Endothelial cell of umbilical vein (primary cell): ENCODE measurements at regions not wholly inside any gene's neighbourhood (a gene's known extent, or its start where the extent isn't known, plus 50 kb on each side); places are given as distances from the start of the nearest gene placed in this dataset.

ENCODE experiments used
- BruUV-seq: library from RNA; stranded (reverse); fragments of 400-500 nt; replicated peaks from 2 replicates; lab custom pipeline; 2021; lab: Mats Ljungman, UMichigan
- CTCF ChIA-PET: fragments of 300-600, 350-600 bp; sonication (Branson Sonifier 250); formaldehyde crosslinking; loops from one replicate; lab custom pipeline; 2021; ENCODE audit warnings: antibody characterized with exemption, inconsistent platforms; lab: Charles Lee
- POLR2A ChIA-PET: fragments of 300-600, 350-600 bp; sonication (Branson Sonifier 250); formaldehyde crosslinking; loops from one replicate; lab custom pipeline; 2021; ENCODE audit warnings: antibody characterized with exemption, inconsistent platforms; lab: Charles Lee
- DNase-seq: peaks from one replicate; pipeline ENCODE4 v3.0.0-alpha.2; 2011; ENCODE audit warnings: low read depth, low spot score
- FAIRE-seq: peaks from 2 replicates; lab custom pipeline; 2011; peaks lifted over from hg19 to GRCh38; lab: Jason Lieb, UNC
- H2AFZ ChIP-seq: 2 replicates; pipeline ENCODE4 v1.6.0; 2012; ENCODE audit warnings: low read depth, low read length, control low read depth, inconsistent platforms
- H3K27ac ChIP-seq: 2 replicates; pipeline ENCODE4 v1.5.1; 2011; ENCODE audit warnings: low read depth, mild to moderate bottlenecking, control low read depth, low read length, moderate library complexity; ENCODE audit not compliant: insufficient read depth
- H3K27me3 ChIP-seq, 2 experiments: 2 replicates each; pipeline versions ENCODE4 v1.6.0 to v1.6.1; 2011; ENCODE audit warnings: low read length in 2 of 2, mixed read lengths in 1 of 2; ENCODE audit not compliant: control insufficient read depth in 2 of 2, insufficient read depth in 2 of 2
- H3K36me3 ChIP-seq, 2 experiments: 2 replicates in 1 of 2; 3 replicates in 1 of 2; pipeline ENCODE4 v1.5.1; 2011; ENCODE audit warnings: low read length in 2 of 2, mild to moderate bottlenecking in 1 of 2, moderate library complexity in 1 of 2; ENCODE audit not compliant: control insufficient read depth in 2 of 2, insufficient read depth in 2 of 2; ENCODE audit errors: extremely low read depth in 1 of 2
- H3K4me1 ChIP-seq: 3 replicates; pipeline ENCODE4 v1.5.1; 2011; ENCODE audit warnings: mild to moderate bottlenecking, low read length; ENCODE audit not compliant: control insufficient read depth, insufficient read depth; ENCODE audit errors: extremely low read depth
- H3K4me2 ChIP-seq: 2 replicates; pipeline ENCODE4 v1.6.1; 2011; ENCODE audit warnings: low read length, control low read depth, mixed read lengths; ENCODE audit not compliant: insufficient read depth
- H3K4me3 ChIP-seq, 3 experiments: fragments of 200-600 bp in 1 of 3; sonication (generic), shearing (Covaris generic) in 1 of 3; replicated peaks in 1 of 3; 2 replicates each; pipeline ENCODE4 v1.5.1; 2011 to 2016; ENCODE audit warnings: control low read depth in 3 of 3, low read length in 3 of 3, mild to moderate bottlenecking in 2 of 3, inconsistent platforms in 1 of 3, low read depth in 1 of 3, moderate library complexity in 1 of 3; ENCODE audit not compliant: insufficient read depth in 1 of 3
- H3K79me2 ChIP-seq: 2 replicates; pipeline ENCODE4 v1.6.0; 2012; ENCODE audit warnings: low read length, inconsistent platforms; ENCODE audit not compliant: control insufficient read depth, insufficient read depth
- H3K9ac ChIP-seq: replicated peaks from 2 replicates; pipeline ENCODE3; 2011; ENCODE audit warnings: low read length, control low read depth; ENCODE audit not compliant: insufficient read depth; ENCODE audit errors: extremely low read depth
- H3K9me1 ChIP-seq: replicated peaks from 3 replicates; pipeline ENCODE4 v1.6.0; 2011; ENCODE audit warnings: mild to moderate bottlenecking, low read length; ENCODE audit not compliant: control insufficient read depth, insufficient read depth; ENCODE audit errors: extremely low read depth
- H3K9me3 ChIP-seq: replicated peaks from 2 replicates; pipeline ENCODE4 v1.5.1; 2012; ENCODE audit warnings: low read length, inconsistent platforms; ENCODE audit not compliant: control insufficient read depth, insufficient read depth
- H4K20me1 ChIP-seq: replicated peaks from 2 replicates; pipeline ENCODE3; 2011; ENCODE audit warnings: mild to moderate bottlenecking, low read length; ENCODE audit not compliant: control insufficient read depth, insufficient read depth; ENCODE audit errors: extremely low read depth
- CTCF ChIP-seq, 2 donors: IDR thresholded peaks; 1 replicate in 1 of 2; 2 replicates in 1 of 2; pipeline ENCODE4 v1.5.1; 2011; ENCODE audit warnings: low read length in 2 of 2, mild to moderate bottlenecking in 2 of 2, moderate library complexity in 2 of 2, control low read depth in 1 of 2, inconsistent platforms in 1 of 2, low read depth in 1 of 2; ENCODE audit not compliant: insufficient read depth in 1 of 2; ENCODE audit errors: extremely low read depth in 1 of 2
- EZH2 ChIP-seq: IDR thresholded peaks from 2 replicates; pipeline ENCODE4 v1.6.1; 2012; ENCODE audit warnings: borderline replicate concordance, low read depth, mild to moderate bottlenecking, moderate library complexity, low read length, inconsistent platforms; ENCODE audit not compliant: severe bottlenecking
- FOS ChIP-seq: IDR thresholded peaks from 2 replicates; pipeline ENCODE4 v1.6.1; 2011; ENCODE audit warnings: mild to moderate bottlenecking, low read length, moderate library complexity, borderline replicate concordance; ENCODE audit not compliant: insufficient read depth
- GATA2 ChIP-seq: IDR thresholded peaks from 2 replicates; pipeline ENCODE4 v1.7.0; 2011; ENCODE audit warnings: low read depth, mild to moderate bottlenecking, moderate library complexity, mixed read lengths, low read length; ENCODE audit not compliant: insufficient read length, insufficient read depth
- JUN ChIP-seq: IDR thresholded peaks from 2 replicates; pipeline ENCODE4 v1.6.1; 2011; ENCODE audit warnings: borderline replicate concordance, low read depth; ENCODE audit not compliant: insufficient read length, insufficient read depth
- MAX ChIP-seq: IDR thresholded peaks from 2 replicates; pipeline ENCODE4 v1.6.1; 2011; ENCODE audit not compliant: insufficient read depth, insufficient read length
- MYC ChIP-seq: IDR thresholded peaks from one replicate; pipeline ENCODE4 v1.6.1; 2011; ENCODE audit warnings: mild to moderate bottlenecking, low read depth, low read length
- POLR2A ChIP-seq: IDR thresholded peaks from 2 replicates; pipeline ENCODE4 v1.6.1; 2012; ENCODE audit warnings: low read depth, mild to moderate bottlenecking, control low read depth, low read length
- POLR2AphosphoS5 ChIP-seq: IDR thresholded peaks from 2 replicates; pipeline ENCODE4 v1.6.1; 2012; ENCODE audit warnings: low read depth, mild to moderate bottlenecking, control low read depth, low read length, moderate library complexity; ENCODE audit not compliant: insufficient read depth
- dilution Hi-C: fragments of 300-500 bp; cut with MboI; formaldehyde crosslinking; loops from one replicate; pipeline ENCODE4 v1.15.0; 2019; ENCODE audit warnings: low sequenced_read_pairs; ENCODE audit not compliant: extremely low pct_ligation_motif_present
- intact Hi-C: fragments of 100-400 bp; cut with micrococcal nuclease; formaldehyde crosslinking; loops from one replicate; pipeline ENCODE4 v1.10.0; 2022

- Histone ChIP-seq H2AFZ (no peak overlapping the region), H3K4me3 (no peak overlapping the region), H3K4me2 (no peak overlapping the region), H3K36me3 (peaks cover 0 to 11% of the 10 kb centered on the region in 2 experiments), H3K9ac (no peak overlapping the region), H3K4me1 (peaks cover 18% of the 10 kb centered on the region), H3K9me3 (no peaks in the 10 kb centered on the region), H3K27ac (no peak overlapping the region), H3K9me1 (no peaks in the 10 kb centered on the region), H4K20me1 (no peaks in the 10 kb centered on the region), H3K79me2 (peaks cover 24% of the 10 kb centered on the region), H3K27me3 (no peaks in the 10 kb centered on the region)
- no peak for FAIRE-seq
- POLR2A ChIA-PET: no interaction called here
- DNase-seq: no peak
- BruUV-seq: no TSS peak
- TF ChIP-seq GATA2: no peak
- no peak for TF ChIP-seq MYC
- no peak for TF ChIP-seq EZH2
- no peak for TF ChIP-seq CTCF (IDR thresholded peaks at IDR 0.05; ENCODE audit: extremely low read depth in 1 of 2, insufficient read depth in 1 of 2, low read depth in 1 of 2, low read length in 2 of 2)
- TF ChIP-seq POLR2A: no peak
- TF ChIP-seq FOS: no peak
- no peak for TF ChIP-seq JUN
- TF ChIP-seq POLR2AphosphoS5: no peak
- no peak for TF ChIP-seq MAX
- CTCF ChIA-PET: interaction anchor here (1.0 kb wide), 1 partner anchor 264 kb away, joined by 3 read pairs; no protein-coding TSS in a partner anchor
- dilution Hi-C loops (no loop called here), intact Hi-C loops (no loop called here)
Observed at GRCh38 chr5:96609369-96609768, 52.8 kb upstream of the CAST start.
